Dendritic cell treated with granulocyte-macrophage colony-stimulating factor and Interleukin-4, amounts not matched to agents 40 ng/mL and 50 ng/mL, for 4 days (primary cell): ENCODE measurements at regions not wholly inside any gene's neighbourhood (a gene's known extent, or its start where the extent isn't known, plus 50 kb on each side); places are given as distances from the start of the nearest gene placed in this dataset.
"Not testable (repeated sequence)": the region's sequence is repeated elsewhere in the genome, so short reads cannot be mapped to it uniquely, and the experiment has no call there.

ENCODE experiments used
- H3K27ac Mint-ChIP-seq: one replicate; pipeline ENCODE4 v1.8.0; 2022; ENCODE audit warnings: mild to moderate bottlenecking, mixed read lengths
- H3K27me3 Mint-ChIP-seq: one replicate; pipeline ENCODE4 v1.8.0; 2022; ENCODE audit warnings: mild to moderate bottlenecking, mixed read lengths
- H3K36me3 Mint-ChIP-seq: one replicate; pipeline ENCODE4 v1.8.0; 2022; ENCODE audit warnings: low read depth, mixed read lengths
- H3K4me1 Mint-ChIP-seq: one replicate; pipeline ENCODE4 v1.8.0; 2022; ENCODE audit warnings: low read depth, mixed read lengths
- H3K4me3 Mint-ChIP-seq: one replicate; pipeline ENCODE4 v1.8.0; 2022; ENCODE audit warnings: mild to moderate bottlenecking, moderate library complexity, mixed read lengths
- H3K9me3 Mint-ChIP-seq: one replicate; pipeline ENCODE4 v1.8.0; 2022; ENCODE audit warnings: mixed read lengths
- intact Hi-C: fragments of 100-400 bp; cut with micrococcal nuclease; formaldehyde crosslinking; loops from one replicate; pipeline ENCODE4 v1.15.0; 2022

GRCh38 chr4:111961026-111961425, 184.2 kb upstream of the FAM241A start:
- H3K27ac Mint-ChIP-seq, H3K27me3 Mint-ChIP-seq, H3K9me3 Mint-ChIP-seq, intact Hi-C loops, H3K4me1 Mint-ChIP-seq, H3K36me3 Mint-ChIP-seq, H3K4me3 Mint-ChIP-seq: not testable (repeated sequence)

GRCh38 chr4:111961809-111962208, 183.4 kb upstream of the FAM241A start:
- Mint-ChIP-seq H3K9me3 (no peaks in the 10 kb centered on the region), H3K27me3 (no peaks in the 10 kb centered on the region), H3K36me3 (no peaks in the 10 kb centered on the region), H3K4me3 (no peak overlapping the region), H3K4me1 (no peaks in the 10 kb centered on the region), H3K27ac (no peak overlapping the region)
- intact Hi-C loops: no loop called here

GRCh38 chr4:111963158-111963700, 182.0 kb upstream of the FAM241A start:
- no peaks in the 10 kb centered on the region for H3K36me3 Mint-ChIP-seq
- no peaks in the 10 kb centered on the region for H3K4me1 Mint-ChIP-seq
- no peak overlapping the region for H3K4me3 Mint-ChIP-seq
- intact Hi-C loops: no loop called here
- no peaks in the 10 kb centered on the region for H3K27me3 Mint-ChIP-seq
- no peaks in the 10 kb centered on the region for H3K9me3 Mint-ChIP-seq
- no peak overlapping the region for H3K27ac Mint-ChIP-seq

- no peaks in the 10 kb centered on the region for H3K4me1 Mint-ChIP-seq
- intact Hi-C loops: no loop called here
- no peak overlapping the region for H3K27ac Mint-ChIP-seq
- peaks cover 6% of the 10 kb centered on the region for H3K27me3 Mint-ChIP-seq
- H3K9me3 Mint-ChIP-seq: peaks cover 8% of the 10 kb centered on the region
- H3K4me3 Mint-ChIP-seq: no peak overlapping the region
- H3K36me3 Mint-ChIP-seq: no peaks in the 10 kb centered on the region
Observed at GRCh38 chr4:111977419-111977965, 167.8 kb upstream of the FAM241A start.

- H3K4me3 Mint-ChIP-seq: no peak overlapping the region
- no peaks in the 10 kb centered on the region for H3K36me3 Mint-ChIP-seq
- no peaks in the 10 kb centered on the region for H3K4me1 Mint-ChIP-seq
Observed at GRCh38 chr4:111979921-111980320, 165.3 kb upstream of the FAM241A start.

GRCh38 chr4:111982089-111982488, 163.2 kb upstream of the FAM241A start:
- no peak overlapping the region for H3K4me3 Mint-ChIP-seq
- no peaks in the 10 kb centered on the region for H3K36me3 Mint-ChIP-seq
- no peak overlapping the region for H3K27ac Mint-ChIP-seq
- peaks cover 31% of the 10 kb centered on the region for H3K27me3 Mint-ChIP-seq
- peaks cover under 1% of the 10 kb centered on the region for H3K9me3 Mint-ChIP-seq
- intact Hi-C loops: no loop called here
- H3K4me1 Mint-ChIP-seq: no peaks in the 10 kb centered on the region

More at GRCh38 chr4:111979921-111980320, 165.3 kb upstream of the FAM241A start:
- Mint-ChIP-seq H3K27me3 (peaks cover 19% of the 10 kb centered on the region), H3K27ac (no peak overlapping the region), H3K9me3 (peaks cover 8% of the 10 kb centered on the region)
- intact Hi-C loops: no loop called here

- no peaks in the 10 kb centered on the region for H3K9me3 Mint-ChIP-seq
- no peaks in the 10 kb centered on the region for H3K36me3 Mint-ChIP-seq
- H3K27ac Mint-ChIP-seq: no peak overlapping the region
- H3K4me1 Mint-ChIP-seq: no peaks in the 10 kb centered on the region
- H3K4me3 Mint-ChIP-seq: no peak overlapping the region
- intact Hi-C loops: no loop called here
- H3K27me3 Mint-ChIP-seq: peaks cover 33% of the 10 kb centered on the region
Observed at GRCh38 chr4:111984169-111984819, 161.0 kb upstream of the FAM241A start.

GRCh38 chr4:111985426-111985825, 159.8 kb upstream of the FAM241A start:
- H3K27ac Mint-ChIP-seq: no peak overlapping the region
- no peaks in the 10 kb centered on the region for H3K36me3 Mint-ChIP-seq
- intact Hi-C loops: no loop called here
- H3K4me3 Mint-ChIP-seq: no peak overlapping the region
- H3K27me3 Mint-ChIP-seq: peaks cover 37% of the 10 kb centered on the region
- H3K9me3 Mint-ChIP-seq: no peaks in the 10 kb centered on the region
- no peaks in the 10 kb centered on the region for H3K4me1 Mint-ChIP-seq

GRCh38 chr4:111986095-111986494, 159.2 kb upstream of the FAM241A start:
- Mint-ChIP-seq H3K9me3 (no peaks in the 10 kb centered on the region), H3K4me1 (peaks cover 3% of the 10 kb centered on the region), H3K4me3 (no peak overlapping the region), H3K36me3 (no peaks in the 10 kb centered on the region), H3K27ac (no peak overlapping the region), H3K27me3 (peaks cover 37% of the 10 kb centered on the region)
- intact Hi-C loops: no loop called here

- H3K9me3 Mint-ChIP-seq: no peaks in the 10 kb centered on the region
- H3K36me3 Mint-ChIP-seq: no peaks in the 10 kb centered on the region
- intact Hi-C loops: no loop called here
- H3K4me1 Mint-ChIP-seq: peaks cover 18% of the 10 kb centered on the region
- no peak overlapping the region for H3K27ac Mint-ChIP-seq
- H3K4me3 Mint-ChIP-seq: no peak overlapping the region
- peaks cover 33% of the 10 kb centered on the region for H3K27me3 Mint-ChIP-seq
Observed at GRCh38 chr4:111988514-111988913, 156.7 kb upstream of the FAM241A start.

- Mint-ChIP-seq H3K27ac (no peak overlapping the region), H3K4me3 (no peak overlapping the region), H3K9me3 (no peaks in the 10 kb centered on the region), H3K4me1 (peaks cover 18% of the 10 kb centered on the region), H3K36me3 (no peaks in the 10 kb centered on the region), H3K27me3 (peaks cover 26% of the 10 kb centered on the region)
- intact Hi-C loops: no loop called here
Observed at GRCh38 chr4:111989817-111990216, 155.4 kb upstream of the FAM241A start.

- Mint-ChIP-seq H3K27ac (peak overlapping the region; percentile 80), H3K27me3 (peaks cover 24% of the 10 kb centered on the region), H3K9me3 (no peaks in the 10 kb centered on the region), H3K4me1 (peaks cover 18% of the 10 kb centered on the region), H3K4me3 (no peak overlapping the region), H3K36me3 (no peaks in the 10 kb centered on the region)
- intact Hi-C loops: no loop called here
Observed at GRCh38 chr4:111991163-111991562, 154.1 kb upstream of the FAM241A start.

- H3K36me3 Mint-ChIP-seq: no peaks in the 10 kb centered on the region
- H3K4me1 Mint-ChIP-seq: peaks cover 18% of the 10 kb centered on the region
- peaks cover 23% of the 10 kb centered on the region for H3K27me3 Mint-ChIP-seq
- intact Hi-C loops: no loop called here
- H3K4me3 Mint-ChIP-seq: peak overlapping the region; percentile 41
- H3K27ac Mint-ChIP-seq: peak overlapping the region; percentile 80
- H3K9me3 Mint-ChIP-seq: no peaks in the 10 kb centered on the region
Observed at GRCh38 chr4:111991797-111992196, 153.5 kb upstream of the FAM241A start.

- Mint-ChIP-seq H3K4me1 (peaks cover 22% of the 10 kb centered on the region), H3K27me3 (peaks cover 18% of the 10 kb centered on the region), H3K4me3 (no peak overlapping the region), H3K27ac (peak overlapping the region; percentile 33), H3K36me3 (no peaks in the 10 kb centered on the region), H3K9me3 (no peaks in the 10 kb centered on the region)
- intact Hi-C loops: no loop called here
Observed at GRCh38 chr4:111992351-111993168, 152.7 kb upstream of the FAM241A start.
